ENCODE measurements at regions not wholly inside any gene's neighbourhood (a gene's known extent, or its start where the extent isn't known, plus 50 kb on each side); places are given as distances from the start of the nearest gene placed in this dataset.
"Not testable (repeated sequence)": the region's sequence is repeated elsewhere in the genome, so short reads cannot be mapped to it uniquely, and the experiment has no call there.

GRCh38 chr7:130831817-130832481, 97.9 kb upstream of the KLF14 start:
- no peak overlapping the region for H3K4me3 ChIP-seq (ENCODE audit: low read length)
- peaks cover 15% of the 10 kb centered on the region for H3K9me3 ChIP-seq (ENCODE audit: low read depth, low read length)
- H3K4me1 ChIP-seq (ENCODE audit: insufficient read depth, low read length), result no peaks in the 10 kb centered on the region
- H3K27me3 ChIP-seq (ENCODE audit: insufficient read depth, low read length), result no peaks in the 10 kb centered on the region

- no peaks in the 10 kb centered on the region for H3K27me3 ChIP-seq (ENCODE audit: insufficient read depth, low read length)
- H3K9me3 ChIP-seq (ENCODE audit: low read depth, low read length), result no peaks in the 10 kb centered on the region
- no peak overlapping the region for H3K4me3 ChIP-seq (ENCODE audit: low read length)
- peaks cover 10% of the 10 kb centered on the region for H3K4me1 ChIP-seq (ENCODE audit: insufficient read depth, low read length)
Observed at GRCh38 chr7:130838738-130839137, 104.7 kb upstream of the KLF14 start.

GRCh38 chr7:130840599-130840998, 106.6 kb upstream of the KLF14 start:
- no peaks in the 10 kb centered on the region for H3K27me3 ChIP-seq (ENCODE audit: insufficient read depth, low read length)
- no peak overlapping the region for H3K4me3 ChIP-seq (ENCODE audit: low read length)
- no peaks in the 10 kb centered on the region for H3K9me3 ChIP-seq (ENCODE audit: low read depth, low read length)
- peaks cover 10% of the 10 kb centered on the region for H3K4me1 ChIP-seq (ENCODE audit: insufficient read depth, low read length)

DNA sequence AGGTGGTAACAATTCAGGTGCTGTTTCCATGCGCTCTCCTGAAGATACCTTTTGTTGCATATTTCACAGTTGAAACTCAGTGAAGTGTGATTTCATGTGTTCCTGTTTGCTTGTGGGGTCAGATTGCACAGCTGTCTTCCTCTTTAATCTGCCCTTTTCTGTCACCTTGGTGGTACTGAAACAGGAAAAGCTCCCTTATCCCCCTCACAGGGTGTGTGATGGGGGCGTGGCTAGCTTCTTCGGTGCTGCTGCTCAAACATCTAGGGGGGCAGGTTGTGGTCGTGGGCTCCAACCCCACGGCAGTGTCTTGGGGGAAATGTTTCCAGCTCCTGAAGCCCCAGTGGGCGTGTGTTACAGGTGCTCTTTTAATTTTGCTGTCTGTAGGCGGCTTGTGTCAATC, 107.4 kb upstream of the KLF14 start:
- H3K4me3 ChIP-seq (ENCODE audit: low read length), result no peak overlapping the region
- H3K9me3 ChIP-seq (ENCODE audit: low read depth, low read length), result no peaks in the 10 kb centered on the region
- H3K27me3 ChIP-seq (ENCODE audit: insufficient read depth, low read length), result no peaks in the 10 kb centered on the region
- peaks cover 10% of the 10 kb centered on the region for H3K4me1 ChIP-seq (ENCODE audit: insufficient read depth, low read length)

DNA sequence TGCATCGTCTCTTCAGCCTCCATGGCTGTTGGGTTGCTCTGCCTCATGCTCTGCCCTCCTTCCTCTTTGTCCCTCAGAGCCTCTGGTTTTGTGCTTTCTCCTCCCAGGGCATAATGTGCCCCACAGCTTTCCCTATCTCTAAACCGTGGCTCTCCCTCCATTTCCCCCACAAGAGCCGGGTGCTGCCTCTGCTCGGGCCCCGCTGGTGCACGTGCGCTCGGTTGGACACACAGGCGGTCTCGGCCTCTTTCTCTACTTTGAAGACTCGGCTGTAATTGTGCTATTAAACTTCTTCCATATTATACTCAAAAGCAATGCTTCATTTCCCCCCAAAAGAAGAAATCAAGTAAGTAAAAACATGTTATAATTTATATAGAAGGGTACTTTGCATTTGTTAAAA, 109.7 kb upstream of the KLF14 start:
- peaks cover 10% of the 10 kb centered on the region for H3K4me1 ChIP-seq (ENCODE audit: insufficient read depth, low read length)
- no peaks in the 10 kb centered on the region for H3K27me3 ChIP-seq (ENCODE audit: insufficient read depth, low read length)
- no peak overlapping the region for H3K4me3 ChIP-seq (ENCODE audit: low read length)
- H3K9me3 ChIP-seq (ENCODE audit: low read depth, low read length), result no peaks in the 10 kb centered on the region

- no peak overlapping the region for H3K4me3 ChIP-seq (ENCODE audit: low read length)
- no peaks in the 10 kb centered on the region for H3K27me3 ChIP-seq (ENCODE audit: insufficient read depth, low read length)
- H3K9me3 ChIP-seq (ENCODE audit: low read depth, low read length), result no peaks in the 10 kb centered on the region
- peaks cover 10% of the 10 kb centered on the region for H3K4me1 ChIP-seq (ENCODE audit: insufficient read depth, low read length)
Observed at GRCh38 chr7:130844811-130845580, 111.0 kb upstream of the KLF14 start.

GRCh38 chr7:130845581-130846085, 111.6 kb upstream of the KLF14 start:
- H3K4me1 ChIP-seq (ENCODE audit: insufficient read depth, low read length), result peaks cover 10% of the 10 kb centered on the region
- no peaks in the 10 kb centered on the region for H3K9me3 ChIP-seq (ENCODE audit: low read depth, low read length)
- H3K4me3 ChIP-seq (ENCODE audit: low read length), result no peak overlapping the region
- no peaks in the 10 kb centered on the region for H3K27me3 ChIP-seq (ENCODE audit: insufficient read depth, low read length)

DNA sequence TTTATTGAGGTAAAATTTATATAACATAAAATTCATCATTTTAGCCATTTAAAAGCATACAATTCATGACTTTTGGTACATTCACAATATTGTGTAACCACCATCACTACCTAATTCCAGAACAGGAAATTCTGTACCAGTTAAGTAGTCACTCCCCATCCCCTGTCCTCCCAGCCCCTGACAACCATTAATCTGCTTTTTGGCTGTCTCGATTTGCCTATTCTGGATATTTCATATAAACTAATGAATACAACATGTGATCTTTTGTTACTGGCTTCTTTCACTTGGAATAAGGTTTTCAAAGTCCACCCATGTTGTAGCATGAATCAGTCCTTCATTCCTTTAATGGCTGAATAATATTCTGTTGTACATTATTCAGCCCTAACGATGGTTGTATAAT, 115.6 kb upstream of the KLF14 start:
- Histone ChIP-seq H3K9me3 (ENCODE audit: low read depth, low read length) (no peaks in the 10 kb centered on the region), H3K4me3 (ENCODE audit: low read length) (no peak overlapping the region), H3K4me1 (ENCODE audit: insufficient read depth, low read length) (no peaks in the 10 kb centered on the region), H3K27me3 (ENCODE audit: insufficient read depth, low read length) (no peaks in the 10 kb centered on the region)

DNA sequence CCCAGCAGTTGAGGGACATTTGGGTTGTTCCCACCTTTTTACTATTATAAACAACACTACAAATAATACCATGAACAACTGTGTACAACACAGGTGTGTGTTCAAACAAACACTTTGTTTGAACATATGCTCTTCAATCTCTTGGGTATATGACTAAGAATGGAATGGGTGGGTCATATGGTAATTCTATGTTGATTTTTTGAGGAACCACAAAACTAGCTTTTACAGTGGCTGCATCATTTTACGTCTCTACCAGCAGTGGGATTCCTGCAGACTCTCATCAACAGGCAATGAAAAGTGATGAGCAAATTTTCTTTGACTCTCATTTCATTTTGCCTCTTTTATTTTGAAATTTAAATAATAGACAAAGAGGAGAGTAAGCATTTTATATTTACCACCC, 116.9 kb upstream of the KLF14 start:
- Histone ChIP-seq H3K4me1 (ENCODE audit: insufficient read depth, low read length) (no peaks in the 10 kb centered on the region), H3K4me3 (ENCODE audit: low read length) (no peak overlapping the region), H3K9me3 (ENCODE audit: low read depth, low read length) (peaks cover 1% of the 10 kb centered on the region), H3K27me3 (ENCODE audit: insufficient read depth, low read length) (no peaks in the 10 kb centered on the region)

- no peak overlapping the region for H3K4me3 ChIP-seq (ENCODE audit: low read length)
- H3K27me3 ChIP-seq (ENCODE audit: insufficient read depth, low read length), result no peaks in the 10 kb centered on the region
- H3K9me3 ChIP-seq (ENCODE audit: low read depth, low read length), result peaks cover 20% of the 10 kb centered on the region
- no peaks in the 10 kb centered on the region for H3K4me1 ChIP-seq (ENCODE audit: insufficient read depth, low read length)
Observed at GRCh38 chr7:130852867-130853266, 118.9 kb upstream of the KLF14 start.

DNA sequence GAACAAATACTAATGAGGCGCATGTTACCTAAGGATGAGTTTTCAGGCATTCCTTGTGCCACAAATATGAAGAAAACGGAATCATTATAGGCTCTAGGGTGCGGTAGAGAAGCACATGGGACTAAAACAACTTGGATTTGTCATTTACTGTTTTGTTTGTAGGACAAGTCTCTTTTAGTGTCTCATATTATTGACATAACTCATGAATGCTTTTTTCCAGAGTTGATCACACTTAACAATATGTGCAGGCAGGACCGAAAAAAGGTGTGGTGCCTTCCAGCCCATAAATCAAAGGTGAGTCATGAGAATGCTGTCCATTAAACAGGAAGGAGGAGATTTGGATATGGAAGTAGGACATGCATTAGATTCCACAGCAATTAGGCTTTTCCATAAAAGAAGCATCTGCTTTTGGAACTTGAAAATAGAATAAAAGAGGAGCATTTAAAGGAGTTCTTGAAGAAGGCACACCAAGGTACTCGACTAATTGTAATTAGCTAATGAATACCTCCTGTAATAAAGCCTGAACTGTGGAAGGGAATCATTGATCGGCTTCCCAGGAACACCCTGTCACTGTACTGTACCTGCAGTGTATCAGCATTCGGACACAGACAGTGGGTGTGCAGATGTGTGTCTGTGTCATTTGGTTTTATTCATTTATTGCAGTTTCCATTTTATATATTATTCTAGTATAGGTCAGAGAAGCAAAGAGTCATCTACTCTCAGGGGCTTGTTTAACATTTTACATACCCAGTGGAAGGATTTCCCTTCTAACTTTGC, 119.7 kb upstream of the KLF14 start:
- H3K4me3 ChIP-seq (ENCODE audit: low read length), result no peak overlapping the region
- H3K27me3 ChIP-seq (ENCODE audit: insufficient read depth, low read length), result no peaks in the 10 kb centered on the region
- H3K4me1 ChIP-seq (ENCODE audit: insufficient read depth, low read length), result no peaks in the 10 kb centered on the region
- H3K9me3 ChIP-seq (ENCODE audit: low read depth, low read length), result peaks cover 29% of the 10 kb centered on the region

DNA sequence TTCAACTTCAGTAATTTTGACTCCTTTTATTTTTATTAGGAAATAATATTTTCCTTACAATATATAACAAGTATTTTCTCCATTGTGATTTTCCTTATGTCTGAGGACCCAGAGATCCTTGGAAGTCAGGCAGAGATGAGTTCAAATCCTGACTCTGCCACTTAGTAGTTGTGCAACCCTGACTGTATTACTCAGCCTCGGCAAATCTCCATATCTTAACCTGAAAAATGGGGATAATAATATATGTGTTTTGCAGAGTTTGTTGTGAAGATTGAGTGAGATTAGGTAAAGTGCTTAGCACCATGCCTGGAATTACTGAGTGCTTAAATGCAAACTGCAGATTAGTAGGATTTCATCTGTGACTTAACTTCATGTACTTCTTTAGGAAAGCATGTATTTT, 120.5 kb upstream of the KLF14 start:
- Histone ChIP-seq H3K27me3 (ENCODE audit: insufficient read depth, low read length) (no peaks in the 10 kb centered on the region), H3K4me3 (ENCODE audit: low read length) (no peak overlapping the region), H3K4me1 (ENCODE audit: insufficient read depth, low read length) (no peaks in the 10 kb centered on the region), H3K9me3 (ENCODE audit: low read depth, low read length) (peaks cover 35% of the 10 kb centered on the region)

DNA sequence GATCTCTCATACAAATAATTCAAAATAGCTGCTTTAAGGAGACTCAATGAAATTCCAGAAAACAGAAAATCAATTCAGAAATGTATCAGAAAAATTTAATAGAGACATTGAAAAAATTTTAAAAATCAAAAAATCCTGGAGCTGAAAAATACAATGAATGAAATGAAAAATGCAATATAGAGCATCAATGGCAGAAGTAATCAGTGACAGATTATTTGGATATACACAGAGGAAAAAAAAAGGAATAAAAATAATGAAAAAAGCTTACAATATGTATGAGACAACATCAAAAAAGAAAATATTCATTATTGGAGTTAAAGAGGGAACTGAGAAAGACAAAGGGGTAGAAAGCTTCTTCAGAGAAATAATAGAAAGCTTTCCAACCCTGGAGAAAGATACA, 122.9 kb upstream of the KLF14 start:
- Histone ChIP-seq H3K4me1 (ENCODE audit: insufficient read depth, low read length) (no peaks in the 10 kb centered on the region), H3K4me3 (ENCODE audit: low read length) (no peak overlapping the region), H3K27me3 (ENCODE audit: insufficient read depth, low read length) (no peaks in the 10 kb centered on the region), H3K9me3 (ENCODE audit: low read depth, low read length) (peaks cover 36% of the 10 kb centered on the region)

DNA sequence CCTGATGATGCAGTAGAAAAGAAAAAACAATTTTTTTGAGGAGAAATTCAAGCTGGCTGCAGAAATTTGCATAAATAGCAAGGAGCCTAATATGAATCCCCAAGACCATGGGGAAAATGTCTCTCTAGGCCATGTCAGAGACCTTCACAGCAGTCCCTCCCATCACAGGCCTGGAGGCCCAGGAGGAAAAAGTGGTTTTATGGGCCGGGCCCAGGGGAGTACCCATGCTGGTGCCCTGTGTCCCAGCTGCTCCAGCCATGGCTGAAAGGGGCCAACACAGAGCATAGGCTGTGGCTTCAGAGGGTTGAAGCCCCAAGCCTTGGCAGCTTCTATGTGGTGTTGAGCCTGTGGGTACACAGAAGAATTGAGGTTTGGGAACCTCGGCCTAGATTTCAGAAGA, 126.8 kb upstream of the KLF14 start:
- not testable (repeated sequence) for H3K27me3 ChIP-seq (ENCODE audit: insufficient read depth, low read length); H3K4me3 ChIP-seq (ENCODE audit: low read length); H3K4me1 ChIP-seq (ENCODE audit: insufficient read depth, low read length)
- peaks cover 36% of the 10 kb centered on the region for H3K9me3 ChIP-seq (ENCODE audit: low read depth, low read length)

Data from mononuclear cell (primary cell).